A549 (cell line): ENCODE measurements at regions not wholly inside any gene's neighbourhood (a gene's known extent, or its start where the extent isn't known, plus 50 kb on each side); places are given as distances from the start of the nearest gene placed in this dataset.

Experiments used
- BHLHE40 ChIP-seq: IDR thresholded peaks from 2 replicates; pipeline ENCODE4 v1.6.1; 2012; ENCODE audit warnings: low read depth, low read length, inconsistent platforms
- EP300 ChIP-seq, 2 experiments: fragments of >200 bp; sonication (Bioruptor Twin); formaldehyde crosslinking; IDR thresholded peaks; 2 replicates in 1 of 2; 3 replicates in 1 of 2; pipeline ENCODE4 v1.6.1; 2016 to 2017
- JUN ChIP-seq, 2 experiments: fragments of >200 bp; sonication (Bioruptor Twin); formaldehyde crosslinking; IDR thresholded peaks; 2 replicates in 1 of 2; 3 replicates in 1 of 2; pipeline ENCODE4 v1.6.1; 2016 to 2017
- JUNB ChIP-seq: fragments of >200 bp; sonication (Bioruptor Twin); formaldehyde crosslinking; IDR thresholded peaks from 2 replicates; pipeline ENCODE4 v1.6.1; 2016
- MAZ ChIP-seq: fragments of 150-350 bp; IDR thresholded peaks from 2 replicates; pipeline ENCODE4 v1.6.1; 2014; ENCODE audit warnings: antibody characterized with exemption, low read depth, low read length, borderline replicate concordance
- PHF8 ChIP-seq: fragments of 200-600 bp; sonication (generic); IDR thresholded peaks from 2 replicates; pipeline ENCODE4 v1.6.1; 2016; ENCODE audit warnings: low read depth, mild to moderate bottlenecking, antibody characterized with exemption, moderate library complexity, borderline replicate concordance
- RAD21 ChIP-seq, 2 experiments: fragments of >200 bp in 1 of 2; sonication (Bioruptor Twin) in 1 of 2; formaldehyde crosslinking in 1 of 2; IDR thresholded peaks in 1 of 2; conservative IDR thresholded peaks in 1 of 2; 2 replicates in 1 of 2; 3 replicates in 1 of 2; pipeline ENCODE4 v1.6.1; 2012 to 2018; ENCODE audit warnings: inconsistent platforms in 1 of 2
- RCOR1 ChIP-seq: fragments of 150-350 bp; IDR thresholded peaks from 2 replicates; pipeline ENCODE4 v1.6.1; 2014; ENCODE audit warnings: antibody characterized with exemption, low read length, low read depth
- REST ChIP-seq: fragments of 200-600 bp; sonication (generic); IDR thresholded peaks from 2 replicates; pipeline ENCODE4 v1.6.1; 2016; ENCODE audit warnings: antibody characterized with exemption, mild to moderate bottlenecking, moderate library complexity
- SMC3 ChIP-seq: fragments of >200 bp; sonication (Bioruptor Twin); formaldehyde crosslinking; IDR thresholded peaks from 3 replicates; pipeline ENCODE4 v1.6.1; 2018; ENCODE audit warnings: inconsistent platforms
- TP53 ChIP-seq: fragments of 250-450 bp; sonication (Bioruptor Pico); IDR thresholded peaks from 2 replicates; pipeline ENCODE4 v1.5.0; 2021; ENCODE audit warnings: mild to moderate bottlenecking, moderate library complexity
- TF ChIP-seq, protein P1 (sequence below): fragments of >200 bp; sonication (Bioruptor Twin); formaldehyde crosslinking; IDR thresholded peaks from 3 replicates; pipeline ENCODE4 v1.5.1; 2016

DNA sequence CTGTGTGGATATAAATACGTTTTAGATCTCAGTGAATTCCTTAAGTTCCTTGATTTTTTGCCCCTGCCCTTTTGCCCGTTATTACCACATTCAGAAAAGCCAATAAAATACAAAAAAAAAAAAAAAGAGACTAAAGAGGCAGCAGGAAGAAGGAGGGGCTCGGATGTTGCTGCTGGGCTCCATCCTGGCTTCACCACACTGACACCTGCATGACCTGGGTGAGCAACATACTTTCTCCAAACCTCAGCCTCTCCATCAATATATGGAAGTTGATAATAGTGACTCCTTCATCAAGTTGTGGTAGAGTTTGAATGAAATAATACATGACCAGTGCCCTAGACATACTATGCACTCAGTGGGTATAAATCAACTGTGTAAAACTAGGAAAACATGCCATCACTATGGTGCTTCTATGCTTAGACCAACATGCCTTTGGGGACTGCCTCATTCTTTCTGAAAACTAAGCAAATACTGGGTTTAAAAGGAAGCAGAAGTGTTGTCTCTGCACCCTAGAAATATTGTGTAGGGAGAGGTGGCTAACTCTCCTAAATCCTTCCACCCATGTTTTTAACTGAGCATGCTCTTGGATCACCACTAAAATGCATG, 243.0 kb downstream of the PIK3R1 start:
- no peak for TF ChIP-seq MAZ
- no peak for TF ChIP-seq PHF8
- no peak for TF ChIP-seq RCOR1
- TF ChIP-seq REST, result no peak
- TF ChIP-seq, protein P1, sequence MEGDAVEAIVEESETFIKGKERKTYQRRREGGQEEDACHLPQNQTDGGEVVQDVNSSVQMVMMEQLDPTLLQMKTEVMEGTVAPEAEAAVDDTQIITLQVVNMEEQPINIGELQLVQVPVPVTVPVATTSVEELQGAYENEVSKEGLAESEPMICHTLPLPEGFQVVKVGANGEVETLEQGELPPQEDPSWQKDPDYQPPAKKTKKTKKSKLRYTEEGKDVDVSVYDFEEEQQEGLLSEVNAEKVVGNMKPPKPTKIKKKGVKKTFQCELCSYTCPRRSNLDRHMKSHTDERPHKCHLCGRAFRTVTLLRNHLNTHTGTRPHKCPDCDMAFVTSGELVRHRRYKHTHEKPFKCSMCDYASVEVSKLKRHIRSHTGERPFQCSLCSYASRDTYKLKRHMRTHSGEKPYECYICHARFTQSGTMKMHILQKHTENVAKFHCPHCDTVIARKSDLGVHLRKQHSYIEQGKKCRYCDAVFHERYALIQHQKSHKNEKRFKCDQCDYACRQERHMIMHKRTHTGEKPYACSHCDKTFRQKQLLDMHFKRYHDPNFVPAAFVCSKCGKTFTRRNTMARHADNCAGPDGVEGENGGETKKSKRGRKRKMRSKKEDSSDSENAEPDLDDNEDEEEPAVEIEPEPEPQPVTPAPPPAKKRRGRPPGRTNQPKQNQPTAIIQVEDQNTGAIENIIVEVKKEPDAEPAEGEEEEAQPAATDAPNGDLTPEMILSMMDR, result no peak
- TF ChIP-seq JUNB, result no peak
- TF ChIP-seq SMC3, result no peak
- no peak for TF ChIP-seq BHLHE40
- no peak for TF ChIP-seq EP300 (IDR thresholded peaks at IDR 0.05)
- TF ChIP-seq JUN (IDR thresholded peaks at IDR 0.05), result no peak
- TF ChIP-seq RAD21 (conservative IDR thresholded peaks at IDR 0.05 in 1 of 2, IDR thresholded peaks at IDR 0.05 in 1 of 2), result no peak
- TF ChIP-seq TP53, result no peak
